A172 (cell line): ENCODE measurements at regions not wholly inside any gene's neighbourhood (a gene's known extent, or its start where the extent isn't known, plus 50 kb on each side); places are given as distances from the start of the nearest gene placed in this dataset.
A peak's percentile ranks its signal among the peaks of the same experiment; 100 is the strongest.
"Not testable (repeated sequence)": the region's sequence is repeated elsewhere in the genome, so short reads cannot be mapped to it uniquely, and the experiment has no call there.

Source experiments
- DNase-seq: peaks from one replicate; pipeline ENCODE4 v3.0.0-alpha.2; 2015; ENCODE audit warnings: low spot score

DNA sequence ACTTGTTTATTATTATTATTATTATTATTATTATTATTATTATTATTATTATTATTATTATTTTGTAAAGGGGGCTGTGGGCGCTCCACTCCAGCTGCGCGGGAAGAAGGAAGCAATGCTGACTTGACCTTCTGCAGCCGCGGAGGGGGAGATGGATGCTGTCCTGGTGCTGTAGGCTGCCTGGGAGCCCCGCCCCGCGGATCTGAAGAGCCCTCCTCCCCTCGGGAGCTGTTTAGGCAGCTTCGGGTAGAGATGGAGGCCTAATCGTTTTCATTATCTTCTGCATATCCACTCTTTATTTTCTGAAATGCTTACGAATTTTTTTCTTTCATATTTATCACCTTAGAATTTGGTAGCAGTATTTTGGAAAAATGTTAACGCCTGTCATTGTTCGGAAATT lies 101.2 kb upstream of the KLF6 start:
- peak; percentile 65 for DNase-seq

- DNase-seq: no peak
These were observed 97.8 kb upstream of the KLF6 start for GRCh38 chr10:3882855-3883254.

GRCh38 chr10:3881622-3882021 lies 96.6 kb upstream of the KLF6 start:
- DNase-seq: no peak

GRCh38 chr10:3879073-3879472 lies 94.1 kb upstream of the KLF6 start:
- DNase-seq: no peak

GRCh38 chr10:3877211-3878000 lies 92.4 kb upstream of the KLF6 start:
- DNase-seq: no peak

DNA sequence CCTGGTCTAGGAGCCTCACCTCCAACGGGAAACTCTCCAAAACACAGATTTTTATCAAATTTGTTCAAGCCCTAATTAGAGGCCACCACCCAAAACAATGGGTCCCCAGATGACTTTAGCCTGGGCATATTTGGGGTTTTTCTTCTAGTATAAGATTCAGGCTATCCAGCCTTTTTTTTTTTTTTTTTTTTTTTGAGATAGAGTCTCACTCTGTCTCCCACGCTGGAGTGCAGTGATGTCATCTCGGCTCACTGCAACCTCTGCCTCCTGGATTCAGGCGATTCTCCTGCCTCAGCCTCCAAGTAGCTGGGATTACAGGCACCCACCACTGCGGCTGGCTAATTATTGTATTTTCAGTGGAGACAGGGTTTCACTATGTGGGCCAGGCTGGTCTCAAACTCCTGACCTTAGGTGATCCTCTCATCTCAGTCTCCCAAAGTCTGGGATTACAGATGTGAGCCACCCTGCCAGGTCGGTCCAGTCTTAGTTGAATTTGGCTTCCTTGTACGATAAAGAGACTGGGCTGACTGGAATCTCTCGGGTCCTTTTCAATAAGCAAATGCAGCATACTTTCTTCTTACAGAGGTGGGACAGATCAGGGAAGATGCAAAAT lies 91.4 kb upstream of the KLF6 start:
- no peak for DNase-seq

DNA sequence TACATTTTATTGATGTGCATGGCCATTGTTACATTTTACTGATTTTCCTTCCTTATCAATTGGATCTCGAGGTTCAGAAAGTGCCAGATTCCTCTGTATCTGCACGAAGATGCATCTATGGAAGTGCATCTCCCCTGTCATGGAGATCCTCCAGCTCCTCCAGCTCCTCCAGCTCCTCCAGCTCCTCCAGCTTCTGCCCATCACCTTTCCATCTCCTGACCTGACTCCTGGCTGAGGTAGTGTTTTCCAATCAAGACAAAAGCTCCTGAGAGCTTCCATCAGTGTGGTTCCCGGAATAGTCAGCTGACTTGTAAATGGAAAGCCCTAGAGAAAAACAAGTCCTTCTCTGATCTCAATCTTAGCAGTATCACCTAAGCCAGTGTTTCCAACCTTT lies 90.8 kb upstream of the KLF6 start:
- no peak for DNase-seq

DNA sequence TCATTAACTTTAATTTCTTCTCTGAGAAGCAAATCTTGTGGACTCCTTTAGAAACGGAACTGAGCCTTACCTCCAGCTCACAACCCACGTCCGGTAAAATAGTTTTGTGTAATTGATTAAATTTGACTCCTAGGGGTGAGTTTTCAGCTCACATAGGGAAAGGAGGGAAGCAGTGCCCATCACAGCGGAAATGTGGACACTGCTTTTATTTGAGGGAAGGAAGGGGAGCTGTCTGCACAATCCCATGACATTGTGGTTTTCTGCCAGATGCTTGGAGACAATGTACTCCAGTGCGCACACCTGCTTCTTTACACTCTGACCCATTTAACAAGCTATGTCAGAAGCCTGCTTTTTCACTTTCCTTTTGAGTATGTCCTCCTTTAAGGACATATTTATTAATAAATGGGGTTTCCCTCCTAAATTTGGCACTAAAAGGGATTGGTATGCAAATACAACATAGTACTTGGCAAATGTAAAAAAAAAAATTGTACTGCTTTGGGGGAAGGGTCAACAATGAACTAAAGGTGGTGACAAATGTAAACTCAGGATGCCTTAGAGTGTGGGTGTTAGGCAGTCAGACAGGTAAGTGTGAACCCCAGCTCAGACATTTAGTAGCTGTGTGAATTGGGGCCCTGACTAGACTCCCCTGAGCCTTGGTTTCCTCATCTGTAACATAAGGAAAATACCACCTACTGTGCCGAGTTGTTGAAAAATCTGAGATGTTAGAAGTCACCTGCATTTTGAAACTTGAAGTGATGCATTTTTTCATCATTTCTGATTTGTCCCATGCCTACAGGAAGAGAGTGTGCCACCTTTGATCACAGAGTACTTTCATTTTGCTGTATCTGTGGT lies 90.2 kb upstream of the KLF6 start:
- DNase-seq: no peak

DNA sequence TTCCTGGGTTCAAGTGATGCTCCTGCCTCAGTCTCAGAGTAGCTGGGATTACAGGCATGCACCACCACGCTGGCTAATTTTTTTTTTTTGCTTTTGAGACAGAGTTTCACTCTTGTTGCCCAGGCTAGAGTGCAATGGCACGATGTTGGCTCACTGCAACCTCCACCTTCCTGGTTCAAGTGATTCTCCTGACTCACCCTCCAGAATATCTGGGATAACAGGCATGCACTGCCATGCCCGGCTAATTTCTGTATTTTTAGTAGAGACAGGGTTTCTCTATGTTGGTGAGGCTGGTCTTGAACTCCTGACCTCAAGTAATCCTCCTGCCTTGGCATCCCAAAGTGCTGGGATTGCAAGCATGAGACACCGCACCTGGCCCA lies 89.6 kb upstream of the KLF6 start:
- DNase-seq: not testable (repeated sequence)

- no peak for DNase-seq
These were observed 88.9 kb upstream of the KLF6 start for GRCh38 chr10:3873728-3874461.

DNA sequence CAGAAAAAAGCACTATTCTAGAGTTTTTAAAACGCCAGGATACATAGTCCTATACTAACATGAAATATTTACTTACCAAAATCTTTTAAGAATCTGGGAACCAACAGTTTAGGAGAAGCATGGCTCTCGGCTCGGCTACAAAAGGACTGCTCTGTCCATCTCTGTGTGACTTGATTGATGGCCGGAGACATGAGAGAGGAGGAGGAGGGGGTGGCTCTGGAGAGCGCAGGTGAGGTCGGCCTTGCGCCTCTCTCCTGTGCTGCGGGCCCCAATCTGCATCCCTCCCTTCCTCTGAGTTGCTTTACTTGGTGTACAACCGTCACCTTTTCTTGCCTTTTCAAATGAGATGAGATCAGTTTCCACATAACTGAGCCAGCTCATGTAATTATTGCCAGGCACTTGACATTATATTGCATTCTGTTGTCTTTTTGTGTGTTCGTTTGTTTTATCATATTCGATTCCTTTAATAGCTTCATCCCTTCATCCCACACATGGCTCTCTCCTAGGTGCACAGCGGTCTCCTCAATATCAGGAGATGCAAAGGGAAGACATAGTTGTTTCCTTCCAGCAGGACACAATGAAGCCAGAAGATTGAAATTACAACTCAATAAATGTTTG lies 87.8 kb upstream of the KLF6 start:
- no peak for DNase-seq

GRCh38 chr10:3871424-3871996 lies 86.5 kb upstream of the KLF6 start:
- DNase-seq: no peak

DNA sequence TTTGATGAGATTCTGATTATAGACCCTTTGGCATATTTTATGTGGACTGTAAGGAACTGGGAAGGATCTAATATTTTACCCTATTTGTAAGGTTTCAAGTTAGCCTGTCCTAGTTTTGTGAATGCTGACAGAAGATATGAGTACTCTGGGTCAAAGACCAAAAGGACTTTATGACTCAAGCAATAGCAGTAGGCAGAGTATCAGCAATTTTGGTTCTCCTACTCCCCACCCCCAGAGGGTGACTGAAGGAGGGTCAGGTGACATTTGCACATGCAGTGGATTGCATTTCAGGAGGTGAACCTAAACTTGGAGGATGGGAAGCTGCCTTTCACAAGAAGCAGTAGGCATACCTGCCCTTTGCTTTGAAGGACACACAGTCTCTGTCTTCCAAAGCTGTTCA lies 84.0 kb upstream of the KLF6 start:
- no peak for DNase-seq

GRCh38 chr10:3868271-3868664 lies 83.3 kb upstream of the KLF6 start:
- DNase-seq: no peak

- no peak for DNase-seq
These were observed 82.7 kb upstream of the KLF6 start for GRCh38 chr10:3867454-3868270.

GRCh38 chr10:3866332-3866731 lies 81.3 kb upstream of the KLF6 start:
- DNase-seq: no peak

- no peak for DNase-seq
These were observed 80.6 kb upstream of the KLF6 start for GRCh38 chr10:3865565-3865964.

DNA sequence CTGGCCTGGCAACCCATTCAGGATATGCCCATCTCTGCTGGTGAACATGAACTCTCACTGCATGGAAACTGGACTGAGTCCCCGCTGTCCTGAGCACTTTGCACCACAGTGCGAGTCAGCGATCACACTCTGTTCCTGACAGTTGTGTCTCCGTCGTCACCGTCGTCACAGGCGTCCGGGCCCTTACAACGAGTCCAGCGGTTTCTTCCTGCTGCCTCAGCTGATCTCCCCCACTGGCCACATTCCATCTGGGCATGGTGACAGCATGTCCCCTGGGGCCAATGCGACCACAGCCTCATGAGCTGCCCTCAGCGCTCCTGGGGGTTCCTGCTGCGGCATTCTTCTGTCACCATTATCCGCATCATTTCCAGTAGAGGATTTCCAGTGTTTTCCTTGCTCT lies 76.8 kb upstream of the KLF6 start:
- no peak for DNase-seq

DNA sequence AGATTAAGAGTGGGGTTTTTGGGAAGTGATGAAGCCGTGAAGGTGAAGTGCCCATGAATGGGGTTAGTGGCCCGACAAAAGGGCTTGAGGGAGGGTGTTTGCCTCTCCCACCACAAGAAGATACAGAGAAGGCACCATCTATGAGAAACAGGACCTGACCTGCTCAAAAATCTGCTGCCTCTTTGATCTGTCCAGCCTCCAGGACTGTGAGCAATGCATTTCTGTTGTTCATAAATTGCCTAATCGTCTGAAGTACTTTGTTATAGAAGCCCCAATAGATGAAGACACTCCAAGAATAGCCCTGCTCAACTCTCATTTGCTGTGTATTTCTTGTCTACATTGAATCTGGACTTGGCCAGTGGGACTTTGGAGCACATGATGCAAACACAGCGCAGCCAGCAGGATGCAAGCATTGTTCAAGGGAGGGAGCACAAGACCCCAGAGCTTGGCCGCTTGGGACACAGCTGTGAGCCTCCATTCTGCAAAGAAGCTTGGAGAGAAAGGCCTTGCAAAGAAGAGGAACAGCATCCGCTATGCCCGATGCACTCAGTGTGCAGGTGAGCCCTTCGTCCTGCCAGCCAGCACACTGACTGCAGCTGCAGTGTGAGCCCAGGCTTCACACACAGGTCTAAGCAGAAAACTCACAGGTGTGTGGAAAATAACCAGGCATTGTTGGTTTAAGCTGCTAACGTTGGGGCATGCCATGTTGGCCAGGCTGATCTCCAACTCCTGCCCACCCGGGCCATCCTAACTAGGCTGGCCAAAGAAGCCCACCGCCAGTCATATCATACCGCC lies 73.2 kb upstream of the KLF6 start:
- DNase-seq: no peak

DNA sequence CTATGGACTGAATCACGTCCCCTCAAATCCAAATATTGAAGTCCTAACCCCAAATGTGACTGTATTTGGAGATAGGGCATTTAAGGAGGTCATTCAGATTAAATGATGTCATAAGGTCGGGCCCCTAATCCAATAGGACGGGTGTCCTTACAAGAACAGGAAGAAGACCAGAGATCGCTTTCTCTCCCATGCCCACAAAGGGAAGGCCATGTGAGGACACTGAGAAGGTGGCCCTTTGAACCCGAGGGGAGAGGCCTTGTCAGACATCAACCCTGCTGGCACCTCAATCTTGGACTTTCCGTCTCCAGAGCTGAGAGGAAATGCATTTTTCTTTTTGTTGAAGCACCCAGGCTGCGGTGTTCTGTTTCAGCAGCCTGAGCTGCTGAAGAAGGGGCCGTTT lies 72.3 kb upstream of the KLF6 start:
- DNase-seq: no peak
